ENCODE measurements at regions not wholly inside any gene's neighbourhood (a gene's known extent, or its start where the extent isn't known, plus 50 kb on each side); places are given as distances from the start of the nearest gene placed in this dataset.

- H3K4me1 ChIP-seq (ENCODE audit: control insufficient read depth in 1 of 2, insufficient read depth in 2 of 2, low read depth in 1 of 2, low read length in 1 of 2) = no peaks in the 10 kb centered on the region
- H3K27me3 ChIP-seq (ENCODE audit: insufficient read depth) = no peaks in the 10 kb centered on the region
- no peak overlapping the region for H2AFZ ChIP-seq (ENCODE audit: low read depth)
- H3K27ac ChIP-seq (ENCODE audit: low read depth in 2 of 2, low read length in 1 of 2) = no peak overlapping the region
- no peaks in the 10 kb centered on the region for H3F3A ChIP-seq (replicated peaks; ENCODE audit: insufficient read depth)
- no peaks in the 10 kb centered on the region for H3K36me3 ChIP-seq (replicated peaks in 1 of 2; ENCODE audit: control insufficient read depth in 1 of 2, insufficient read depth in 2 of 2, low read length in 1 of 2)
- CTCF ChIA-PET = no interaction called here
- H3K4me2 ChIP-seq = no peak overlapping the region
- peaks cover 3% of the 10 kb centered on the region; the same call in 1 of the 2 replicates for H3K9me2 ChIP-seq
- H4K20me1 ChIP-seq (ENCODE audit: insufficient read depth) = no peaks in the 10 kb centered on the region
- 0 out of 2 replicates have a peak, but pooled peaks cover 4% of the 10 kb centered on the region for H3K9me3 ChIP-seq
- no peak overlapping the region for H3K4me3 ChIP-seq (ENCODE audit: low read depth in 2 of 2, low read length in 1 of 2)
- no peak for DNase-seq
- TF ChIP-seq, protein P1, sequence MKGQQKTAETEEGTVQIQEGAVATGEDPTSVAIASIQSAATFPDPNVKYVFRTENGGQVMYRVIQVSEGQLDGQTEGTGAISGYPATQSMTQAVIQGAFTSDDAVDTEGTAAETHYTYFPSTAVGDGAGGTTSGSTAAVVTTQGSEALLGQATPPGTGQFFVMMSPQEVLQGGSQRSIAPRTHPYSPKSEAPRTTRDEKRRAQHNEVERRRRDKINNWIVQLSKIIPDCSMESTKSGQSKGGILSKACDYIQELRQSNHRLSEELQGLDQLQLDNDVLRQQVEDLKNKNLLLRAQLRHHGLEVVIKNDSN (IDR thresholded peaks at IDR 0.05; ENCODE audit: borderline replicate concordance, low read depth) = no peak
- TF ChIP-seq EZH2phosphoT487 (IDR thresholded peaks at IDR 0.05; ENCODE audit: borderline replicate concordance, low read depth) (no peak), MXI1 (IDR thresholded peaks at IDR 0.05; ENCODE audit: low read depth, low read length) (no peak), SMC3 (IDR thresholded peaks at IDR 0.05; ENCODE audit: low read depth, low read length) (no peak), EP300 (IDR thresholded peaks at IDR 0.05; ENCODE audit: borderline replicate concordance in 1 of 2, low read depth in 1 of 2, low read length in 1 of 2) (no peak), MEF2A (IDR thresholded peaks at IDR 0.05; ENCODE audit: borderline replicate concordance, low read depth) (no peak), FOXJ3 (CRISPR knock-in tag; IDR thresholded peaks at IDR 0.05) (no peak), ELF1 (IDR thresholded peaks at IDR 0.05) (no peak), GABPA (IDR thresholded peaks at IDR 0.05; ENCODE audit: low read depth) (no peak), FOXM1 (IDR thresholded peaks at IDR 0.05; ENCODE audit: low read depth) (no peak), YY1 (IDR thresholded peaks at IDR 0.05; ENCODE audit: low read depth) (no peak), USF2 (IDR thresholded peaks at IDR 0.05; ENCODE audit: borderline replicate concordance, low read depth, low read length) (no peak), POLR2AphosphoS5 (IDR thresholded peaks at IDR 0.05; ENCODE audit: low read depth, low read length) (no peak), NRF1 (IDR thresholded peaks at IDR 0.05; ENCODE audit: low read depth, low read length) (no peak), CTCF (IDR thresholded peaks at IDR 0.05) (no peak)
- TF ChIP-seq, protein P2, sequence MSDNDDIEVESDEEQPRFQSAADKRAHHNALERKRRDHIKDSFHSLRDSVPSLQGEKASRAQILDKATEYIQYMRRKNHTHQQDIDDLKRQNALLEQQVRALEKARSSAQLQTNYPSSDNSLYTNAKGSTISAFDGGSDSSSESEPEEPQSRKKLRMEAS (IDR thresholded peaks at IDR 0.05; ENCODE audit: low read depth) = no peak
- TF ChIP-seq, protein P3, sequence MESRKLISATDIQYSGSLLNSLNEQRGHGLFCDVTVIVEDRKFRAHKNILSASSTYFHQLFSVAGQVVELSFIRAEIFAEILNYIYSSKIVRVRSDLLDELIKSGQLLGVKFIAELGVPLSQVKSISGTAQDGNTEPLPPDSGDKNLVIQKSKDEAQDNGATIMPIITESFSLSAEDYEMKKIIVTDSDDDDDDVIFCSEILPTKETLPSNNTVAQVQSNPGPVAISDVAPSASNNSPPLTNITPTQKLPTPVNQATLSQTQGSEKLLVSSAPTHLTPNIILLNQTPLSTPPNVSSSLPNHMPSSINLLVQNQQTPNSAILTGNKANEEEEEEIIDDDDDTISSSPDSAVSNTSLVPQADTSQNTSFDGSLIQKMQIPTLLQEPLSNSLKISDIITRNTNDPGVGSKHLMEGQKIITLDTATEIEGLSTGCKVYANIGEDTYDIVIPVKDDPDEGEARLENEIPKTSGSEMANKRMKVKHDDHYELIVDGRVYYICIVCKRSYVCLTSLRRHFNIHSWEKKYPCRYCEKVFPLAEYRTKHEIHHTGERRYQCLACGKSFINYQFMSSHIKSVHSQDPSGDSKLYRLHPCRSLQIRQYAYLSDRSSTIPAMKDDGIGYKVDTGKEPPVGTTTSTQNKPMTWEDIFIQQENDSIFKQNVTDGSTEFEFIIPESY (IDR thresholded peaks at IDR 0.05; ENCODE audit: borderline replicate concordance, low read depth) = no peak
- TF ChIP-seq, protein P4, sequence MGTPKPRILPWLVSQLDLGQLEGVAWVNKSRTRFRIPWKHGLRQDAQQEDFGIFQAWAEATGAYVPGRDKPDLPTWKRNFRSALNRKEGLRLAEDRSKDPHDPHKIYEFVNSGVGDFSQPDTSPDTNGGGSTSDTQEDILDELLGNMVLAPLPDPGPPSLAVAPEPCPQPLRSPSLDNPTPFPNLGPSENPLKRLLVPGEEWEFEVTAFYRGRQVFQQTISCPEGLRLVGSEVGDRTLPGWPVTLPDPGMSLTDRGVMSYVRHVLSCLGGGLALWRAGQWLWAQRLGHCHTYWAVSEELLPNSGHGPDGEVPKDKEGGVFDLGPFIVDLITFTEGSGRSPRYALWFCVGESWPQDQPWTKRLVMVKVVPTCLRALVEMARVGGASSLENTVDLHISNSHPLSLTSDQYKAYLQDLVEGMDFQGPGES (IDR thresholded peaks at IDR 0.05; ENCODE audit: low read depth, low read length) = no peak
- TF ChIP-seq, protein P5, sequence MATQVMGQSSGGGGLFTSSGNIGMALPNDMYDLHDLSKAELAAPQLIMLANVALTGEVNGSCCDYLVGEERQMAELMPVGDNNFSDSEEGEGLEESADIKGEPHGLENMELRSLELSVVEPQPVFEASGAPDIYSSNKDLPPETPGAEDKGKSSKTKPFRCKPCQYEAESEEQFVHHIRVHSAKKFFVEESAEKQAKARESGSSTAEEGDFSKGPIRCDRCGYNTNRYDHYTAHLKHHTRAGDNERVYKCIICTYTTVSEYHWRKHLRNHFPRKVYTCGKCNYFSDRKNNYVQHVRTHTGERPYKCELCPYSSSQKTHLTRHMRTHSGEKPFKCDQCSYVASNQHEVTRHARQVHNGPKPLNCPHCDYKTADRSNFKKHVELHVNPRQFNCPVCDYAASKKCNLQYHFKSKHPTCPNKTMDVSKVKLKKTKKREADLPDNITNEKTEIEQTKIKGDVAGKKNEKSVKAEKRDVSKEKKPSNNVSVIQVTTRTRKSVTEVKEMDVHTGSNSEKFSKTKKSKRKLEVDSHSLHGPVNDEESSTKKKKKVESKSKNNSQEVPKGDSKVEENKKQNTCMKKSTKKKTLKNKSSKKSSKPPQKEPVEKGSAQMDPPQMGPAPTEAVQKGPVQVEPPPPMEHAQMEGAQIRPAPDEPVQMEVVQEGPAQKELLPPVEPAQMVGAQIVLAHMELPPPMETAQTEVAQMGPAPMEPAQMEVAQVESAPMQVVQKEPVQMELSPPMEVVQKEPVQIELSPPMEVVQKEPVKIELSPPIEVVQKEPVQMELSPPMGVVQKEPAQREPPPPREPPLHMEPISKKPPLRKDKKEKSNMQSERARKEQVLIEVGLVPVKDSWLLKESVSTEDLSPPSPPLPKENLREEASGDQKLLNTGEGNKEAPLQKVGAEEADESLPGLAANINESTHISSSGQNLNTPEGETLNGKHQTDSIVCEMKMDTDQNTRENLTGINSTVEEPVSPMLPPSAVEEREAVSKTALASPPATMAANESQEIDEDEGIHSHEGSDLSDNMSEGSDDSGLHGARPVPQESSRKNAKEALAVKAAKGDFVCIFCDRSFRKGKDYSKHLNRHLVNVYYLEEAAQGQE (IDR thresholded peaks at IDR 0.05; ENCODE audit: low read depth, low read length) = no peak
- no peak overlapping the region for H3K9ac ChIP-seq
- POLR2A ChIA-PET = no interaction called here
- H3K79me2 ChIP-seq (ENCODE audit: insufficient read depth) = no peaks in the 10 kb centered on the region
These were observed 106.5 kb upstream of the RAB11FIP2 start for GRCh38 chr10:118153287-118153686.

Data from SK-N-SH (cell line).